ENCODE measurements at regions not wholly inside any gene's neighbourhood (a gene's known extent, or its start where the extent isn't known, plus 50 kb on each side); places are given as distances from the start of the nearest gene placed in this dataset.

- DNase-seq: no peak
These were observed 142.4 kb upstream of the ZNF236 start for GRCh38 chr18:76679945-76680344.

GRCh38 chr18:76679259-76679658, 143.1 kb upstream of the ZNF236 start:
- no peak for DNase-seq

- no peak for DNase-seq
These were observed 144.1 kb upstream of the ZNF236 start for GRCh38 chr18:76678248-76678647.

- no peak for DNase-seq
These were observed 147.8 kb upstream of the ZNF236 start for GRCh38 chr18:76674596-76674995.

- no peak for DNase-seq
These were observed 148.8 kb upstream of the ZNF236 start for GRCh38 chr18:76673281-76674185.

GRCh38 chr18:76672627-76673026, 149.7 kb upstream of the ZNF236 start:
- DNase-seq: no peak

- no peak for DNase-seq
These were observed 151.6 kb upstream of the ZNF236 start for GRCh38 chr18:76670564-76671288.

- no peak for DNase-seq
These were observed 153.8 kb upstream of the ZNF236 start for GRCh38 chr18:76668546-76668945.

- no peak for DNase-seq
These were observed 154.2 kb upstream of the ZNF236 start for GRCh38 chr18:76668119-76668518.

- no peak for DNase-seq
These were observed 154.8 kb upstream of the ZNF236 start for GRCh38 chr18:76667603-76668002.

GRCh38 chr18:76662626-76663025, 159.7 kb upstream of the ZNF236 start:
- DNase-seq: no peak

GRCh38 chr18:76660571-76661192, 161.7 kb upstream of the ZNF236 start:
- no peak for DNase-seq

- peak; percentile 71 to 72 for DNase-seq
These were observed 163.6 kb upstream of the ZNF516 start for GRCh38 chr18:76658627-76659026.

GRCh38 chr18:76657911-76658470, 162.9 kb upstream of the ZNF516 start:
- DNase-seq: peak in 1 of 2 experiments; percentile 26

GRCh38 chr18:76656925-76657827, 162.1 kb upstream of the ZNF516 start:
- DNase-seq: no peak

- no peak for DNase-seq
These were observed 159.5 kb upstream of the ZNF516 start for GRCh38 chr18:76654577-76654976.

- no peak for DNase-seq
These were observed 152.3 kb upstream of the ZNF516 start for GRCh38 chr18:76647322-76647721.

GRCh38 chr18:76644580-76644979, 149.5 kb upstream of the ZNF516 start:
- DNase-seq: no peak

GRCh38 chr18:76643996-76644395, 149.0 kb upstream of the ZNF516 start:
- peak; percentile 32 to 37 for DNase-seq

- no peak for DNase-seq
These were observed 148.2 kb upstream of the ZNF516 start for GRCh38 chr18:76643199-76643598.

- no peak for DNase-seq
These were observed 145.4 kb upstream of the ZNF516 start for GRCh38 chr18:76640438-76640837.

- no peak for DNase-seq
These were observed 139.5 kb upstream of the ZNF516 start for GRCh38 chr18:76634564-76634963.

Data from activated T-cell treated with anti-CD3 and anti-CD28 coated beads, Interleukin-2, amount 50 U/mL, for 48 hours (primary cell).